ENCODE measurements at regions not wholly inside any gene's neighbourhood (a gene's known extent, or its start where the extent isn't known, plus 50 kb on each side); places are given as distances from the start of the nearest gene placed in this dataset.

DNA sequence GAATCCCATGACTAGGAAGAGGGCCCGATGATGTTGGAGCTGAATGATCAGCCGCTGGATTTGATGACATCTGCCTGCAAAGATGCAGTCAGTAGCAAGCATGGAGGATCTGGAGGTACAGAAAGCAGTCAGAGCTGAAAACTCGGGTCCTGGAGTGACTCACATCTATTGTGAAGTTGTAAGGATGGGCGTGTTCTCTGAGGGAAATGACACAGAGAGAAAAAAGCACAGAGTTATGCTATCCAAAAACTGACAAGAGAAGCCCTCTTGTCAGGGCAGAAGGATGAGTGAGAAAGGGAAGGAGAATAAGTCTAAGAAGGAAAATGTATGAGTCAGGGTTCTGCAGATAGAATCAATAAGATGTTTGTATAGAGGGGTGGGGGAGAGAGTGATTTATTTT, 380.4 kb upstream of the CCDC196 start:
- Histone ChIP-seq H3K4me3 (ENCODE audit: insufficient read depth, low read length, poor library complexity, severe bottlenecking) (no peak overlapping the region), H3K27me3 (ENCODE audit: low read length) (no peaks in the 10 kb centered on the region), H2AFZ (ENCODE audit: low read depth, low read length, severe bottlenecking) (no peak overlapping the region), H4K20me1 (ENCODE audit: low read depth, low read length) (no peaks in the 10 kb centered on the region), H3K4me2 (ENCODE audit: low read depth, low read length, poor library complexity, severe bottlenecking) (no peak overlapping the region), H3F3A (ENCODE audit: insufficient read depth) (no peaks in the 10 kb centered on the region), H3K9me3 (ENCODE audit: insufficient read depth, low read length) (no peaks in the 10 kb centered on the region), H3K9ac (ENCODE audit: low read length) (no peak overlapping the region), H3K27ac (ENCODE audit: low read depth, low read length) (no peak overlapping the region), H3K79me2 (ENCODE audit: insufficient read depth, low read length) (no peaks in the 10 kb centered on the region), H3K36me3 (ENCODE audit: low read length) (no peaks in the 10 kb centered on the region), H3K9me2 (replicated peaks; ENCODE audit: insufficient read depth, low read length) (no peaks in the 10 kb centered on the region; the same call in 1 of the 2 replicates)
- no peak for TF ChIP-seq EZH2phosphoT487 (conservative IDR thresholded peaks at IDR 0.05; ENCODE audit: low read length)
- TF ChIP-seq, protein P1, sequence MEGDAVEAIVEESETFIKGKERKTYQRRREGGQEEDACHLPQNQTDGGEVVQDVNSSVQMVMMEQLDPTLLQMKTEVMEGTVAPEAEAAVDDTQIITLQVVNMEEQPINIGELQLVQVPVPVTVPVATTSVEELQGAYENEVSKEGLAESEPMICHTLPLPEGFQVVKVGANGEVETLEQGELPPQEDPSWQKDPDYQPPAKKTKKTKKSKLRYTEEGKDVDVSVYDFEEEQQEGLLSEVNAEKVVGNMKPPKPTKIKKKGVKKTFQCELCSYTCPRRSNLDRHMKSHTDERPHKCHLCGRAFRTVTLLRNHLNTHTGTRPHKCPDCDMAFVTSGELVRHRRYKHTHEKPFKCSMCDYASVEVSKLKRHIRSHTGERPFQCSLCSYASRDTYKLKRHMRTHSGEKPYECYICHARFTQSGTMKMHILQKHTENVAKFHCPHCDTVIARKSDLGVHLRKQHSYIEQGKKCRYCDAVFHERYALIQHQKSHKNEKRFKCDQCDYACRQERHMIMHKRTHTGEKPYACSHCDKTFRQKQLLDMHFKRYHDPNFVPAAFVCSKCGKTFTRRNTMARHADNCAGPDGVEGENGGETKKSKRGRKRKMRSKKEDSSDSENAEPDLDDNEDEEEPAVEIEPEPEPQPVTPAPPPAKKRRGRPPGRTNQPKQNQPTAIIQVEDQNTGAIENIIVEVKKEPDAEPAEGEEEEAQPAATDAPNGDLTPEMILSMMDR (IDR thresholded peaks at IDR 0.05; ENCODE audit: insufficient read depth, low read length, poor library complexity, severe bottlenecking): no peak

DNA sequence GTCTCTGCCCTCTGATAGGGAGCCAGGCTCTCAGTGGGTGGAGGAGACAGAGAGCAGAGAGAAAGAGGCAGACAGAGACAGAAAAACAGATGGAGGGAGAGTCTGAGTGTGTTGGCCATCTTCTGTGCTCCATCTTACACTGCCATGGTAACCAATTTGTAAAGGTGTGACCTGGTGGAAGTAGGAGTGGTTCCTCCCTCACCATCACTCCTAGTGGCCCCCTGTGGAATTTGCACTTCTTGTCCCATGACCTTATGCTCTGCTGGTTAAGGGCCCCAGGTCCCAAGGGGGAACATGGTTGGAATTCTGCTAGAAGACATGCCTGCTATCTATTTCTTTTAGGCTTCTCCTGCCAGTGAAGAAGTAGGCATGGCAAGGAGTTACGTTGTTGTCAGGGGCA, 376.7 kb upstream of the CCDC196 start:
- Histone ChIP-seq H3K9me3 (ENCODE audit: insufficient read depth, low read length) (no peaks in the 10 kb centered on the region), H3K27me3 (ENCODE audit: low read length) (no peaks in the 10 kb centered on the region), H3K36me3 (ENCODE audit: low read length) (no peaks in the 10 kb centered on the region), H3K9me2 (replicated peaks; ENCODE audit: insufficient read depth, low read length) (no peaks in the 10 kb centered on the region; the same call in 1 of the 2 replicates), H3K4me2 (ENCODE audit: low read depth, low read length, poor library complexity, severe bottlenecking) (no peak overlapping the region), H3K4me3 (ENCODE audit: insufficient read depth, low read length, poor library complexity, severe bottlenecking) (no peak overlapping the region), H4K20me1 (ENCODE audit: low read depth, low read length) (no peaks in the 10 kb centered on the region), H3F3A (ENCODE audit: insufficient read depth) (no peaks in the 10 kb centered on the region), H3K9ac (ENCODE audit: low read length) (no peak overlapping the region), H2AFZ (ENCODE audit: low read depth, low read length, severe bottlenecking) (no peak overlapping the region), H3K79me2 (ENCODE audit: insufficient read depth, low read length) (no peaks in the 10 kb centered on the region), H3K27ac (ENCODE audit: low read depth, low read length) (no peak overlapping the region)
- TF ChIP-seq, protein P1 (IDR thresholded peaks at IDR 0.05; ENCODE audit: insufficient read depth, low read length, poor library complexity, severe bottlenecking): no peak
- TF ChIP-seq EZH2phosphoT487 (conservative IDR thresholded peaks at IDR 0.05; ENCODE audit: low read length): no peak

DNA sequence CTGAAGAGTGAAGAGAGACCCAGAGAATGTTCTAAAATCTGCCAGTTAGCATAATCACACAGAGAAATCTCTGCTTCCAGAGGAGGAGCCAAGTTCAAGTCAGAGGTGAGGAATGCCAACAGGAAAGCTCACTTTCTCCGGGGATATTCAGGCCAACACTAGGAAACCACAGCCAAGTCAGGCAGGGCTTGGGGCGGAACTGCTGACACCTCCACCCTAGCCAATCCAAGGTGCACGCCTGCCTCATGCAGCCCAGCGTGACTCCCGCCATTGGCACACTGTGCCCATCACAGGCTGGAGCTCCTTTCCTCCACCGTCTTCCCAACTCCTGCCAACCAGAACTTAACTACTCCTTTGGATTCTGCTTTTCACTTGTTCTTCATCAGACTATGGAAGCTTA, 374.3 kb upstream of the CCDC196 start:
- Histone ChIP-seq H3K4me3 (ENCODE audit: insufficient read depth, low read length, poor library complexity, severe bottlenecking) (no peak overlapping the region), H2AFZ (ENCODE audit: low read depth, low read length, severe bottlenecking) (no peak overlapping the region), H3K9me3 (ENCODE audit: insufficient read depth, low read length) (no peaks in the 10 kb centered on the region), H3K4me2 (ENCODE audit: low read depth, low read length, poor library complexity, severe bottlenecking) (no peak overlapping the region), H3F3A (ENCODE audit: insufficient read depth) (no peaks in the 10 kb centered on the region), H3K79me2 (ENCODE audit: insufficient read depth, low read length) (no peaks in the 10 kb centered on the region), H3K36me3 (ENCODE audit: low read length) (no peaks in the 10 kb centered on the region), H3K27me3 (ENCODE audit: low read length) (no peaks in the 10 kb centered on the region), H4K20me1 (ENCODE audit: low read depth, low read length) (no peaks in the 10 kb centered on the region), H3K9ac (ENCODE audit: low read length) (no peak overlapping the region), H3K9me2 (replicated peaks; ENCODE audit: insufficient read depth, low read length) (no peaks in the 10 kb centered on the region; the same call in 1 of the 2 replicates), H3K27ac (ENCODE audit: low read depth, low read length) (no peak overlapping the region)
- TF ChIP-seq, protein P1 (IDR thresholded peaks at IDR 0.05; ENCODE audit: insufficient read depth, low read length, poor library complexity, severe bottlenecking): no peak
- no peak for TF ChIP-seq EZH2phosphoT487 (conservative IDR thresholded peaks at IDR 0.05; ENCODE audit: low read length)

Data from SU-DHL-6 (cell line).